Gastrocnemius medialis (tissue), 4 donors: ENCODE measurements at regions not wholly inside any gene's neighbourhood (a gene's known extent, or its start where the extent isn't known, plus 50 kb on each side); places are given as distances from the start of the nearest gene placed in this dataset.
"Not testable (repeated sequence)": the region's sequence is repeated elsewhere in the genome, so short reads cannot be mapped to it uniquely, and the experiment has no call there.

Experiments used
- ATAC-seq, 2 donors: fragments of 150-250 bp; one replicate each; pipeline ENCODE4 v1.9.1; 2016
- DNase-seq, 2 donors: peaks; one replicate each; pipeline ENCODE4 v3.0.0-alpha.2; 2019
- H3K27ac ChIP-seq, 4 donors: fragments of 200-600 bp; sonication (generic); 1 replicate in 1 of 4; 2 replicates in 3 of 4; pipeline ENCODE4 v1.5.1; 2016 to 2018; ENCODE audit warnings: mild to moderate bottlenecking in 2 of 4, moderate library complexity in 1 of 4
- H3K27me3 ChIP-seq, 3 donors: fragments of 200-600 bp; sonication (generic) in 2 of 3; 1 replicate in 1 of 3; 2 replicates in 2 of 3; pipeline versions ENCODE4 v1.5.1 to v1.6.0; 2016 to 2019; ENCODE audit warnings: mild to moderate bottlenecking in 1 of 3, moderate library complexity in 1 of 3
- H3K36me3 ChIP-seq, 2 donors: fragments of 200-600 bp; sonication (generic) in 1 of 2; one replicate each; pipeline ENCODE4 v1.5.1; 2017 to 2018
- H3K4me1 ChIP-seq, 2 donors: fragments of 200-600 bp; sonication (generic) in 1 of 2; one replicate each; pipeline ENCODE4 v1.5.1; 2016 to 2017; ENCODE audit warnings: mild to moderate bottlenecking in 2 of 2
- H3K4me3 ChIP-seq, 4 donors: fragments of 200-600 bp; sonication (generic) in 3 of 4; 1 replicate in 1 of 4; 2 replicates in 3 of 4; pipeline ENCODE4 v1.5.1; 2016 to 2019; ENCODE audit warnings: mild to moderate bottlenecking in 2 of 4
- H3K9me3 ChIP-seq, 3 donors: fragments of 200-600 bp; sonication (generic) in 2 of 3; 1 replicate in 1 of 3; 2 replicates in 2 of 3; pipeline ENCODE4 v1.5.1; 2016 to 2019
- POLR2A ChIP-seq, 2 donors: fragments of 450-650 bp; IDR thresholded peaks; one replicate each; pipeline ENCODE4 v1.6.1; 2017; ENCODE audit warnings: antibody characterized with exemption in 2 of 2, mild to moderate bottlenecking in 2 of 2, moderate library complexity in 2 of 2
- in situ Hi-C, 4 donors: fragments of 200-750 bp; cut with MboI; loops; one replicate each; pipeline versions ENCODE4 v1.15.0 to v1.8.0; 2017; ENCODE audit warnings: low sequenced_read_pairs in 4 of 4
- intact Hi-C: fragments of 100-400 bp; cut with DNase I; formaldehyde crosslinking; loops from one replicate; pipeline ENCODE4 v1.15.1; 2023; ENCODE audit warnings: low total_unique reads
- TF ChIP-seq, protein P1 (sequence below), 5 experiments: fragments of 450-650 bp in 3 of 5; fragments of 200-600 bp in 2 of 5; sonication (generic) in 2 of 5; IDR thresholded peaks in 4 of 5; conservative IDR thresholded peaks in 1 of 5; 1 replicate in 4 of 5; 2 replicates in 1 of 5; pipeline ENCODE4 v1.5.1; 2016 to 2019; ENCODE audit warnings: antibody characterized with exemption in 5 of 5, mild to moderate bottlenecking in 3 of 5, moderate library complexity in 3 of 5

- Histone ChIP-seq H3K27me3 (no peaks in the 10 kb centered on the region), H3K36me3 (no peaks in the 10 kb centered on the region), H3K9me3 (no peaks in the 10 kb centered on the region), H3K27ac (no peak overlapping the region), H3K4me3 (no peak overlapping the region), H3K4me1 (no peaks in the 10 kb centered on the region)
- TF ChIP-seq POLR2A (IDR thresholded peaks at IDR 0.05), result no peak
- TF ChIP-seq, protein P1, sequence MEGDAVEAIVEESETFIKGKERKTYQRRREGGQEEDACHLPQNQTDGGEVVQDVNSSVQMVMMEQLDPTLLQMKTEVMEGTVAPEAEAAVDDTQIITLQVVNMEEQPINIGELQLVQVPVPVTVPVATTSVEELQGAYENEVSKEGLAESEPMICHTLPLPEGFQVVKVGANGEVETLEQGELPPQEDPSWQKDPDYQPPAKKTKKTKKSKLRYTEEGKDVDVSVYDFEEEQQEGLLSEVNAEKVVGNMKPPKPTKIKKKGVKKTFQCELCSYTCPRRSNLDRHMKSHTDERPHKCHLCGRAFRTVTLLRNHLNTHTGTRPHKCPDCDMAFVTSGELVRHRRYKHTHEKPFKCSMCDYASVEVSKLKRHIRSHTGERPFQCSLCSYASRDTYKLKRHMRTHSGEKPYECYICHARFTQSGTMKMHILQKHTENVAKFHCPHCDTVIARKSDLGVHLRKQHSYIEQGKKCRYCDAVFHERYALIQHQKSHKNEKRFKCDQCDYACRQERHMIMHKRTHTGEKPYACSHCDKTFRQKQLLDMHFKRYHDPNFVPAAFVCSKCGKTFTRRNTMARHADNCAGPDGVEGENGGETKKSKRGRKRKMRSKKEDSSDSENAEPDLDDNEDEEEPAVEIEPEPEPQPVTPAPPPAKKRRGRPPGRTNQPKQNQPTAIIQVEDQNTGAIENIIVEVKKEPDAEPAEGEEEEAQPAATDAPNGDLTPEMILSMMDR (IDR thresholded peaks at IDR 0.05 in 4 of 5, conservative IDR thresholded peaks at IDR 0.05 in 1 of 5), result no peak
- ATAC-seq (no peak), DNase-seq (no peak)
- intact Hi-C loops, result no loop called here
- in situ Hi-C loops, result no loop called here
Measured at GRCh38 chr3:182023843-182024242, 312.1 kb downstream of the SOX2 start.

DNA sequence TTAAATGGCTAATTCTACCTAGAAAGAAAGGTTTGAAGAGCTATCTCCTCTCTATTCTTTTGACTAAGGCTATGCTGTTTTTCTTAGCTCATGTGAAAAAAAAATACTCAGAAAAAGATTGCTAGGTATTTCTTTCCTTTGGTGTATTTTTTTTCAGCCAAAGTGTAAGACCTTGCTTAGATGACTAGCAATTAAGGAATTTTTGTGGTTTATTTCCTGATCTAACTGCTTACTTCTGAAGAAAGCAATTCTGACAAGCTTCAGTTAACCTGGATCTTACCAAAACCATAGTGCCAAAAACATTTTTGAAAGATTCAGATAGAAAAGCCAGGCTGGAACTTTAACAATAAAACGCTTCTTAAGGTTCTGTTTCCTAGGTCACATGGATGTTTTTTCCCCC lies 315.6 kb downstream of the SOX2 start:
- in situ Hi-C loops, result no loop called here
- Histone ChIP-seq H3K27me3 (no peaks in the 10 kb centered on the region), H3K4me1 (no peaks in the 10 kb centered on the region), H3K4me3 (no peak overlapping the region), H3K9me3 (no peaks in the 10 kb centered on the region), H3K27ac (no peak overlapping the region), H3K36me3 (no peaks in the 10 kb centered on the region)
- no peak for ATAC-seq
- DNase-seq, result no peak
- intact Hi-C loops, result no loop called here
- TF ChIP-seq, protein P1 (IDR thresholded peaks at IDR 0.05 in 4 of 5, conservative IDR thresholded peaks at IDR 0.05 in 1 of 5), result no peak
- no peak for TF ChIP-seq POLR2A (IDR thresholded peaks at IDR 0.05)

DNA sequence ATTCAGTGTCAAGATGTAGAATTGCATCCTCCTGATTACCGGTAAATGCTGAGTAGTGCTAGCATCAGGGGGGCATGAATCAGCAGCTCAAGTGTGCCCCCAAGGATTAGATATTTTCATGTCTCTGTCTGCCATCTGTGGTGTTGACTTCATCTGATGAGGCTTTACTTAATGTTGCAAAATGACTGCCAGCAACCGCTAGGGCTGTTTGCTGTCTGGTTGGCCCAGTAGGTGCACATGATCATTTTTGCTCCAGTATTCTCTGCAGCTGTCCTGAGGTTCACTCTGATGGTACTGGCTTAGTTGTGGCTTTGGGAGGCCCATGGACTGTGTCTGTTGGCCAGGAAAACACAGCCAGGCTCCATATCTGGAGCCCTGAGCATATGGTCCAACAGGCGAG lies 316.4 kb downstream of the SOX2 start:
- Histone ChIP-seq H3K4me1 (no peaks in the 10 kb centered on the region), H3K36me3 (no peaks in the 10 kb centered on the region), H3K27me3 (no peaks in the 10 kb centered on the region), H3K9me3 (no peaks in the 10 kb centered on the region), H3K27ac (no peak overlapping the region), H3K4me3 (no peak overlapping the region)
- in situ Hi-C loops, result no loop called here
- ATAC-seq (no peak), DNase-seq (no peak)
- intact Hi-C loops, result no loop called here
- TF ChIP-seq POLR2A (IDR thresholded peaks at IDR 0.05), result no peak
- TF ChIP-seq, protein P1 (IDR thresholded peaks at IDR 0.05 in 4 of 5, conservative IDR thresholded peaks at IDR 0.05 in 1 of 5), result no peak

DNA sequence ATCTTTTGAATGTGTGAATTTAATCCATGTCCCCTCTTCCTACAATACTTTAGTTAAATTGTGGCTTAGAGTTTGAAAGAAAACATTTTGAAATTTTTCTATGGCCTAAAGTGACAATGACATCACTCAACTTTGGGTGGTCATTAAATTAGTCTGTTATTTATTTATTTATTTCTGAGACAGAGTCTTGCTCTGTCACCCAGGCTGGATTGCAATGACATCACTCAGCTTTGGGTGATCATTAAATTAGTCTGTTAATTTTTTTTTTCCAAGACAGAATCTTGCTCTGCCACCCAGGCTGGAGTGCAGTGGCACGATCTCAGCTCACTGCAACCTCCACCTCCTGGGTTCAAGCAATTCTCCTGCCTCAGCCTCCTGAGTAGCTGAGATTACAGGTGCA lies 322.5 kb downstream of the SOX2 start:
- H3K27me3 ChIP-seq, in situ Hi-C loops, intact Hi-C loops, H3K9me3 ChIP-seq, H3K36me3 ChIP-seq, H3K4me1 ChIP-seq, H3K4me3 ChIP-seq, ATAC-seq, H3K27ac ChIP-seq, DNase-seq: not testable (repeated sequence)

DNA sequence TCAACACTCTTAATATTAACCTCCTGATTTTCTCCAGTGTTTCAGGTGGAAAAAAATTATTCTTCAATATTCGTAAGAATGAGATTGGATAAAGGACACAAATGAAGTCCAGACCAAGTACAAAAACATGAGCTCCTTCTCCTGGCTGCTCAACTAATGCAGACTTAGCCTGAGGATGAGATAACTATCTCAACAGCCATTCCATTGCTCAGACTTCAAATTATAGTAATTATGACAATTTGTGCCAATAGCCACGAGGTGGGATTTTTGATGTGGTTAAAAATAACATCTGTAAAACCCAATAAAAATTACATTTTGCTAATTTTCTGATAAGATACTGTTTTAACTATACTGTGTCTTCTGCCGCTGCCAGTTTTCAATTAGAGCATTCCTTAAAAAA lies 323.6 kb downstream of the SOX2 start:
- DNase-seq (no peak), ATAC-seq (no peak)
- Histone ChIP-seq H3K4me3 (no peak overlapping the region), H3K27me3 (no peaks in the 10 kb centered on the region), H3K36me3 (no peaks in the 10 kb centered on the region), H3K4me1 (no peaks in the 10 kb centered on the region), H3K9me3 (no peaks in the 10 kb centered on the region), H3K27ac (no peak overlapping the region)
- in situ Hi-C loops, result no loop called here
- intact Hi-C loops, result no loop called here
- no peak for TF ChIP-seq POLR2A (IDR thresholded peaks at IDR 0.05)
- TF ChIP-seq, protein P1 (IDR thresholded peaks at IDR 0.05 in 4 of 5, conservative IDR thresholded peaks at IDR 0.05 in 1 of 5), result no peak
